ENCODE measurements at regions not wholly inside any gene's neighbourhood (a gene's known extent, or its start where the extent isn't known, plus 50 kb on each side); places are given as distances from the start of the nearest gene placed in this dataset.

DNA sequence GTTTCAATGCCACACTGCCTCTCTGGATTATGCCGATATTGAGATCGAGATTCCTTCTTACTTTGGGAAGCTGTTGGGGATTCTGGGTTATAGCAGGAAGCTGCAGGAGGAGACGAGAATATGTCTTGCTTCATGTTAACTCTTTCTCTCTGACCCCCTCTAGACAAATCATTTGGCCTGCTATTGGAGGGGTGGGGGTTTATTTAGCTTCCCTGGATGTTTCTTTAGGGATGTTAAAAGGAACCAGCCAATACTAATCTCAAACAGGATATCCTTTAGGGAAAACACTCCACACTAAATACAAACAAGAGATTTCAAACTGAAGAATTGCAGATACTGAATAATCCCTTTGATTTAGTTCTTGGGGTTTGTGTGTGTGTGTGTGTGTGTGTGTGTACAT, 102.6 kb downstream of the TMEM100 start:
- no peaks in the 10 kb centered on the region for H3K27me3 ChIP-seq (replicated peaks; ENCODE audit: insufficient read depth, low read length)
- H2AFZ ChIP-seq (ENCODE audit: low read length), result no peak overlapping the region
- peaks cover 9% of the 10 kb centered on the region; the same call in 1 of the 2 replicates for H3K4me1 ChIP-seq (ENCODE audit: low read length)
- H3K36me3 ChIP-seq (replicated peaks; ENCODE audit: insufficient read depth, low read length), result no peaks in the 10 kb centered on the region
- H3K4me2 ChIP-seq (ENCODE audit: low read depth, low read length), result no peak overlapping the region
- no peak overlapping the region for H3K9ac ChIP-seq (ENCODE audit: low read length)
- DNase-seq, result no peak
- no peak overlapping the region for H3K4me3 ChIP-seq (ENCODE audit: low read length)
- TF ChIP-seq EZH2 (optimal IDR thresholded peaks at IDR 0.05; ENCODE audit: low read depth, low read length), result no peak
- no peak for TF ChIP-seq EZH2phosphoT487 (IDR thresholded peaks at IDR 0.05; ENCODE audit: low read length)
- TF ChIP-seq, protein P1, sequence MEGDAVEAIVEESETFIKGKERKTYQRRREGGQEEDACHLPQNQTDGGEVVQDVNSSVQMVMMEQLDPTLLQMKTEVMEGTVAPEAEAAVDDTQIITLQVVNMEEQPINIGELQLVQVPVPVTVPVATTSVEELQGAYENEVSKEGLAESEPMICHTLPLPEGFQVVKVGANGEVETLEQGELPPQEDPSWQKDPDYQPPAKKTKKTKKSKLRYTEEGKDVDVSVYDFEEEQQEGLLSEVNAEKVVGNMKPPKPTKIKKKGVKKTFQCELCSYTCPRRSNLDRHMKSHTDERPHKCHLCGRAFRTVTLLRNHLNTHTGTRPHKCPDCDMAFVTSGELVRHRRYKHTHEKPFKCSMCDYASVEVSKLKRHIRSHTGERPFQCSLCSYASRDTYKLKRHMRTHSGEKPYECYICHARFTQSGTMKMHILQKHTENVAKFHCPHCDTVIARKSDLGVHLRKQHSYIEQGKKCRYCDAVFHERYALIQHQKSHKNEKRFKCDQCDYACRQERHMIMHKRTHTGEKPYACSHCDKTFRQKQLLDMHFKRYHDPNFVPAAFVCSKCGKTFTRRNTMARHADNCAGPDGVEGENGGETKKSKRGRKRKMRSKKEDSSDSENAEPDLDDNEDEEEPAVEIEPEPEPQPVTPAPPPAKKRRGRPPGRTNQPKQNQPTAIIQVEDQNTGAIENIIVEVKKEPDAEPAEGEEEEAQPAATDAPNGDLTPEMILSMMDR (IDR thresholded peaks at IDR 0.05; ENCODE audit: low read length), result no peak
- no peaks in the 10 kb centered on the region for H4K20me1 ChIP-seq (ENCODE audit: insufficient read depth, low read length)
- H3K9me3 ChIP-seq (replicated peaks; ENCODE audit: insufficient read depth, low read length), result no peaks in the 10 kb centered on the region
- H3F3A ChIP-seq (ENCODE audit: insufficient read depth, low read length), result peaks cover 12% of the 10 kb centered on the region
- H3K27ac ChIP-seq (ENCODE audit: low read length), result no peak overlapping the region
- H3K9me2 ChIP-seq (replicated peaks; ENCODE audit: insufficient read depth, low read length), result no peaks in the 10 kb centered on the region
- H3K79me2 ChIP-seq (ENCODE audit: low read length), result no peaks in the 10 kb centered on the region

DNA sequence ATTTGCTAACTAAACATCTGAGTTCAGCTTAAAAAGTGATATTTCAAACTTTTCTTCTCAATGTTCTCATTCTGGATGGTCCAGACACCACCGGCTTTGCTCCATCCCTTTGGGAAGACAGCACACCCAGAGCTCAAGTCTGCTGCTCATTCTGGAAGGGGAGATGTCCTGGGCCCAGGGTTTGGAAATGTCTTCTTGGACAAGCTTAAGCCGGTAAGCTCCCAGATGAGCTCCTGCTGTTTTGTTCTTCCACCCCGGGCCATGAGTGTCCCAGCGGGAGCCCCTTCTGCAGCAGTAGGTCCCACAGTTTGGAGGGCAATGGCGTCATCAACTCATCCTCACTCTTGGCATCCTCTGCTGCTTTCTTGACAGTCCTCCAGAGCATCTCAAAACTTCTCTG, 105.2 kb downstream of the TMEM100 start:
- Histone ChIP-seq H3K9me3 (replicated peaks; ENCODE audit: insufficient read depth, low read length) (no peaks in the 10 kb centered on the region), H3K4me1 (ENCODE audit: low read length) (peaks cover 4% of the 10 kb centered on the region; the same call in 1 of the 2 replicates), H3K27me3 (replicated peaks; ENCODE audit: insufficient read depth, low read length) (no peaks in the 10 kb centered on the region), H3K9ac (ENCODE audit: low read length) (no peak overlapping the region), H2AFZ (ENCODE audit: low read length) (no peak overlapping the region), H3K27ac (ENCODE audit: low read length) (no peak overlapping the region), H3K9me2 (replicated peaks; ENCODE audit: insufficient read depth, low read length) (no peaks in the 10 kb centered on the region), H3K36me3 (replicated peaks; ENCODE audit: insufficient read depth, low read length) (no peaks in the 10 kb centered on the region), H4K20me1 (ENCODE audit: insufficient read depth, low read length) (no peaks in the 10 kb centered on the region), H3K79me2 (ENCODE audit: low read length) (no peaks in the 10 kb centered on the region), H3F3A (ENCODE audit: insufficient read depth, low read length) (peaks cover 8% of the 10 kb centered on the region; the same call in 1 of the 2 replicates), H3K4me2 (ENCODE audit: low read depth, low read length) (no peak overlapping the region), H3K4me3 (ENCODE audit: low read length) (no peak overlapping the region)
- no peak for DNase-seq
- TF ChIP-seq EZH2 (optimal IDR thresholded peaks at IDR 0.05; ENCODE audit: low read depth, low read length) (no peak), EZH2phosphoT487 (IDR thresholded peaks at IDR 0.05; ENCODE audit: low read length) (no peak)
- TF ChIP-seq, protein P1 (IDR thresholded peaks at IDR 0.05; ENCODE audit: low read length), result no peak

DNA sequence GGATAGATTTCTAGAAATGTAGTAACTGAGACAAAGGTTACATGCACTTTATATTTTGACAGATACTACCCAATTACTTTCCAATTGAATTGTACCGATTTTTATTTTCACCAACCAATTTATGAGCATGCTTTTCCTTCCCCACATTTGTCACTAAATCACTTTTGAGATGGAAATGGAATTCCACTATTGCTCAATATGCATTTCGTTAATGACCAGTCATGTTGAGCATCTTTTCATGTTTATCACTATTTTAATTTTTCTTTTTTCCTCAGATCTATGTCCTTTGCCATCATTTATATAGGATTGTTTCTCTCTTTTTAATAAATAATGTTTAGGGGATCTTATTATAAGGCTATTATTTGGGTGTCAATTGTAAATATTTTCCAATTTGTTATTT, 102.8 kb upstream of the SMIM36 start:
- Histone ChIP-seq H3K4me3 (ENCODE audit: low read length) (no peak overlapping the region), H3K27me3 (replicated peaks; ENCODE audit: insufficient read depth, low read length) (no peaks in the 10 kb centered on the region)

More for the DNA sequence above, 102.8 kb upstream of the SMIM36 start:
- Histone ChIP-seq H3K36me3 (replicated peaks; ENCODE audit: insufficient read depth, low read length) (no peaks in the 10 kb centered on the region), H3K9ac (ENCODE audit: low read length) (no peak overlapping the region), H2AFZ (ENCODE audit: low read length) (no peak overlapping the region), H3K27ac (ENCODE audit: low read length) (no peak overlapping the region), H3K79me2 (ENCODE audit: low read length) (no peaks in the 10 kb centered on the region), H3F3A (ENCODE audit: insufficient read depth, low read length) (peaks cover 7% of the 10 kb centered on the region; the same call in 1 of the 2 replicates), H3K9me3 (replicated peaks; ENCODE audit: insufficient read depth, low read length) (no peaks in the 10 kb centered on the region), H4K20me1 (ENCODE audit: insufficient read depth, low read length) (no peaks in the 10 kb centered on the region), H3K4me1 (ENCODE audit: low read length) (peaks cover 4% of the 10 kb centered on the region; the same call in 1 of the 2 replicates), H3K9me2 (replicated peaks; ENCODE audit: insufficient read depth, low read length) (no peaks in the 10 kb centered on the region), H3K4me2 (ENCODE audit: low read depth, low read length) (no peak overlapping the region)
- DNase-seq, result no peak
- TF ChIP-seq EZH2phosphoT487 (IDR thresholded peaks at IDR 0.05; ENCODE audit: low read length) (no peak), EZH2 (optimal IDR thresholded peaks at IDR 0.05; ENCODE audit: low read depth, low read length) (no peak)
- TF ChIP-seq, protein P1 (IDR thresholded peaks at IDR 0.05; ENCODE audit: low read length), result no peak
